NCI-H1105 treated with DMSO at 0.1 percent for 48 hours (cell line): ENCODE measurements at regions not wholly inside any gene's neighbourhood (a gene's known extent, or its start where the extent isn't known, plus 50 kb on each side); places are given as distances from the start of the nearest gene placed in this dataset.

ENCODE experiments used
- DNase-seq: peaks from one replicate; lab custom pipeline; 2025; lab: John Stamatoyannopoulos, UW

DNA sequence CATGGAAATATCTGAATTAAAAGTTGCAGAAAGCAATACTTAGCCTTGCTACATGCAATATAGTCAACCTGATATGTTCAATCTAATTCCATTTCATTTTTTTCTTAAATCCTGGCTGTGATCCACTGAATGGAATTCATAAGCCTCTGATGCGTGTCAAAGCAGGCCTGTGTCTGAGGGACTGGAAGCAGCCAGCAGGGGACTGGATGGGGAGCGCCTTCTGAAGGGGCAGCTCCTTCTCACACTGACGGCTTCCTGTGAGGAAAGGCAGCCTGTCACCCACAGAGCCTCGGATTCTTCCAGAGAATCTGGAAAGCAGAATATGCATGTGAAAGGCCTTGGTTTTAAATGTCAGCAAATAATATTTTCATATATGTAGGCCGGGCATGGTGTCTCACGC is 73.5 kb downstream of the KCNF1 start:
- DNase-seq, result no peak

DNA sequence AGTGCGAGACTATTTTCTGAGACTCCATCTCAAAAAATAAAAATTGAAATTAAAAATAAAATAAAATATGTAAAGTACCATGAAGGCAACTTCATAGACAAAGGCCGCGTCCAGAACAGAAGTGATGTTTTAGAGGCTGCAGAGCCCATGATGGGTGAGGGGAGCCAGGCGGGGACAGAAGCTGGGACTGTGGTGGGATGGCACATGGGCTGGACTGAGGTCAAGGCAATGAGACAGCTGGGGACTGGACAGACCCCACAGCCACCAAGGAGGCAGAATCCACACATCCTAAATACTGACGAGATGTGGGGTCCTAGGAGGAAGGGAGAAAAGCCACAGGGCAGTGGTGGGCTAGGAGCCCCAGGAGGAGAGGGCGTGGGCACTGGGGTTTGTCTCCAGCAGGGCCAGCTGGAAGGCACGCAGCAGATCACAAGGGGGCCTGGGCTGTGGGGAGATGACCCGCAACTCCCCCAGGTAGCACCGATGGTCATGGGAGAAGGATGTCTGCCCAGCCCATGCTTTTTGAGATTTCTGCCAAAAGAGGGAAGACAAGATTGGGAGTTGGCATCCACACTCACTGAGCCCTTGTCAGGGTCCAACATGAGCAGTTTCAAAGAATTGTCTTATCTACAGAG is 74.3 kb downstream of the KCNF1 start:
- no peak for DNase-seq

DNA sequence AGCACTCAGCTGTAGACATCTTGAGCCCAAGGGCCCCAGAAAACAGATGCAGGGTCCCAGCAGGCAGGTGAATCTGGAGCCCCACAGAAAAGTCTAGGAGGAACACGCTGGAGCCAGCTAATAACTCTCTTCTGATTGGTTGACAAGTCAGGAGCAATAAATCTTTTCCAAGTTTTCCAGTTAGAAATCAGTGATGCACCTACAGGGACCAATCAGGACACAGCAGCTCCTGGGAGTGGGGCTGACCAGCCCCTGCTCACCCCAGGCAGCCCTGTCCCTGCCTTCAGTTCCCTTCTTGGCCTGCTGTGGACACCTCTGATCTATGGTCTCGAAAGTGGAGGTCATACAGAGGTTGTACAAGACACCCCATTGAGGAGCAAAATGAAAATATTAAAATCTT is 75.7 kb downstream of the KCNF1 start:
- DNase-seq, result no peak

DNA sequence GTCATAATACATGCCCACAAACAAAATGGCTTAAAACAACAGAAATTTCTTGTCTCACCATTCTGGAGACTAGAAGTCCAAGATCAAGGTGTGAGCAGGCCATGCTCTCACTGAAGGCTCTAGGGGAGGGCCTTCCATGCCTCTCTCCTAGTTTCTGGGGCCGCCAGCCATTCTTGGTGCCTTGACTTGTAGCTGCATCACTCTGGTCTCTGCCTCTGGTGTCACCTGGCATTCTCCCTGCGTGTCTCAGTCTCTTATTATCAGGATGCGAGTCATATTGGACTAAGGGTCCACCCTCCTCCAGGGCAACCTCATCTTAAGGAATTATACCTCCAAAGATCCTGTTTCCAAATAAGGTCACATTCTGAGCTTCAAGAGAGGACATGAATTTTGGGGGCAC is 76.1 kb downstream of the KCNF1 start:
- no peak for DNase-seq

DNA sequence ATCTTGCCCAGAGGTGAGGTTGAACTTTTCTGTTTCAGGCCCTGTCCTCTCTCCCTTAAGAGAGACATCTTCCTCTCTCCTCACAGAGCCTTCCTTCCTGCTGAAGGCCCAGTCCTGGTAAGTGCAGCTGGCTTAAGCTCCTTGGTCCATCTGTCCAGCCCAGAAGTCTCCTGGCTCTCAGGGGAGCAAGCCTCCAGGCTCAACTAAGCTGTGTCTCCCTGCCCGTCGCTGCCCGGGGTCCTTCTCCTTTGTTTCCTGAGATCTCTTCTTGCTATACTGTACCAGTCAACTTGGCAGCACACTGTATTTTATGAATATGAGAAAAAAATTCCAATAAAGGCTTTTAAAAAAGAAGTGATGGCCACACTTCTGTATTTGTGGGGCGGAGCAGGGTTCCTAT is 77.4 kb downstream of the KCNF1 start:
- no peak for DNase-seq

DNA sequence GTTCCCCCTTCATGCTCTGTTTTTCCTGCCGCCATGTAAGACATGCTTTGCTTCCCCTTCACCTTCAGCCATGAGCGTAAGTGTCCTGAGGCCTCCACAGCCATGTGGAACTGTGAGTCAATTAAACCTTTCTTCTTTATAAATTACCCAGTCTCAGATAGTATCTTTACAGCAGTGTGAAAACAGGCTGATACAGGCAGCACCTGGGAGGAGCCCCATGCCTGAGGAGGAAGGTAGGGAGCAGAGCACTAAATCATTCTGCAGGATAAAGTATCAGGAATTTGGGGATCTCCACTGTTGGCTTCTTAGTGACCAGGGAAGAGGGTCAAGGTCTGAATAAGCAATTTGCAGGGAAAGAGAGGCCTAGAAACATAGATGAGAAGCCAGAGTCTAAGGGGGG is 78.0 kb downstream of the KCNF1 start:
- no peak for DNase-seq

DNA sequence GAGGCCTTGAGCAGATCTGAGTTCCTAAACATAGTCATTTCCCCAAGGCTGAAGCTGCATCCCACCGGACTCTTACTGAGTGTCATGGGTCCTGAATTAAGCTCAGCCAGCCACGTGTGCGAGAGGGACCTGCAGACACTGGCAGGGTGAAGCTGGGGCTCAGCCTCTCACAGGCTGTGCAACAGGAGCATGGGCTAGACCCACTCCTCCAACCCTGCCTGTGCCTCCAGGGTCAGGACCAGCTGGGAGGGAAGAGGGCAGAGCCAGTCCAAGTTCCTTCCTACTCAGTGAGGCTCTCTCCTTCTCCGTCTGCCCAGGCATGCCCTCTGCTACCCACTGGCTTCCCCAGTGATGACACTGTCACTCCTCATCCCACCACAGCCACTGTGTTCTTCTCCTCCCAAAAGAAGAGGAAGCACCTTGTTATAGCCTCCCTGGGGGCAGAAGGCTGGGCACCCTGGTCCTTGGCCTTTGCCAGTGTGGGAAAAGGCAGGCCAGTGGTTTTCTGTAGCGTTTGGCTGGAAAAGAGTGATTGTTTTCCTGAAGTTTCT is 78.9 kb downstream of the KCNF1 start:
- no peak for DNase-seq

DNA sequence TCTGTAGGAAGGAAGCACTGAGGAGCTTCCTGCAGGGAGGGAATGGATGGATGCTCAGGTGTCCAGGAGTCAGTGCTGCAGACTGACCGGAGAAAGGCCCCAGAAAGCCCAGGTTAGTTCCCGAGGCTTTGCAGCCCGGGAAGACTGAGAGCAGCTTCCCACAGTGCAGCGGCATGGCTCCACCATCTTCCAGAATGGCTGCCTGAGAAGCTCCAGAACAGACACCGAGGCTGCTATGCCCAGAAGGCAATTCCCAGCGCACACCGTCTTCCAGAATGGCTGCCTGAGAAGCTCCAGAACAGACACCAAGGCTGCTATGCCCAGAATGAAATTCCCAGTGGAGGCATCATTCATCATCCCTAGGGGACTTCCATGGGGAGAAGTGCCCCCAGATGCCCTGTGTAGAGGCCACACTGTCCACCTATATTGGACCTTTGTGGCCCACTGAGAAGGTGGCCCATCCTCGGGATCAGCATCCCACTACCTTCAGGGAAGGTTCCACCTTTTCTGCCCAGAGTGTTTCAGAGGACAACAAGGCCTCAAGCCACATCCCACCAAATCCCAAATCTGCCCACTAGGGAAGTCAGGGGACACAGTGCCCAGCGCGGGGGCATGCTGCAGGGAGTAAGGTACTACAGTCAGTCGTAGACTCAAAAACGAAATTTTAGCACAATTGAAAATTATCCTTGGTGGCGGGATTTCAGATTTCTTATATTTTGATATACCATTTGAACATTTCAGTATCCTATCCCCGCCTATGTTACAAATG is 80.5 kb downstream of the KCNF1 start:
- no peak for DNase-seq

DNA sequence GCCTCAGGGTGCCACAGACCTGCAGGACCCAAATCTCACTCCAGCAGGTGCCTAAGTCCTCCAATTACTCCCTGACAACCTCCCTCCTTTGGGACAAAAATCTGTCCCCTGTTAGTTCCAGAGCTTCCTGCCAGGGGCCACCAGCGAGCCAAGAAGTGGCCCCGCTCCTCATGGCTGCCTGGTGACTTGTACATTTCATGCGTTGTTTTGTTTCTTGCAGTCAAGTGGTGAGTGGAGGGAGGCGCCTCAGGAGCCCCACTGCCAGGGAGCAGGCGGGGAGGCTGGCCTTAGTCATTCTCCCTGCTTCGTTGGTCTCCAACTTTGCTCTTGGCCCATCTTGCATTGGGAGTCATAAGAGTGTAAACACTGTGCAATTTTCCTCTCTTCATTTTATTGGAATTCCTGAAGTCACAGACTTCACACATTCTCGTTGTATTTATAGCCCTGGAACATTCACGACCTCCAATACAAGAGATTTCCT is 81.3 kb downstream of the KCNF1 start:
- no peak for DNase-seq

DNA sequence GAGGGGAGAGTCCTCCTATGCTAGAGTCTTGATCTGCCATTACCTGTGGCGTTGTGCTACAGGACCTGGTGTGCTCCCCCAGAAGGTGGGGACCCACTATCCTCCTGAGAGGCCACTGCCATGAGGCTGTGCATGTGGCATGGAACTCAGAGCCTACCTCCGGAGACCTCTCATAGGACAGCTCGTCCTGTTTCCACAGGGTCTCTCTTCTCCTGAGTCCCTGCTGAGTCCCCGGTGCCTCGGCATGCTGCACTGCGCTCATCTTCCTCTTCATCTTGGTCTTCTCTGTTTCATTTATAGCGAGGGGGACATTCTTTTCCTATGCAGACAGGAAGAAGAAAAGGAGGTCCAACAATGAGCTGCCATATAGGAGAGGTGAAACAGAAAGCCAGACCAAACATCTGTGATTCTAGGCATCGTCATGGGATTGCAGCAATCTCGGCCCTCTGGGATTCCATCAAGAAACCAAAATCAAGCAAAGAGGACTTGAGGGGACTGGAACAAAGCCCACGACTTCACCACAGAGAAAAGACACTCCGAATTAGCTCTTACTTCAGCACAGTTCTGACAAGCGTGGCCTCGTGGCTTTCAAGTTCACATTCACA is 83.7 kb downstream of the KCNF1 start:
- no peak for DNase-seq

DNA sequence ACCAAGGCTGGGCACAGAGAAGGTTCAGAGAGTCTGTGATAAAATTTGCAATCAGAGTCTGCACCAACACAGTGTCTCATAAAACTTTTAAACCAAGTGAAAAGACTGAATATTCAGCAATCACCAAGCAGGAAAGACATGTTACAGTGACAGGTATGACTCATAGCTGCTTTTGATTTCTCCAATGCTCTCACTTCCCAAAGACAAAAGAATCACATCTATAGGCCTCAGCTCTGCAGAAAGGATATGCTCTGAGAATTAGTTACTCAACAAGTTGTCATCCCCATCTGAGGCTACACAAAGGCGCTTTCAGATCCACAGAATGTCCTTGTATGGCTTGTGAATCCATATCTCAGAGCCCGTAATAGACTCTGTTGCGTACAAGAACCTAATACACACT is 92.5 kb downstream of the KCNF1 start:
- no peak for DNase-seq

DNA sequence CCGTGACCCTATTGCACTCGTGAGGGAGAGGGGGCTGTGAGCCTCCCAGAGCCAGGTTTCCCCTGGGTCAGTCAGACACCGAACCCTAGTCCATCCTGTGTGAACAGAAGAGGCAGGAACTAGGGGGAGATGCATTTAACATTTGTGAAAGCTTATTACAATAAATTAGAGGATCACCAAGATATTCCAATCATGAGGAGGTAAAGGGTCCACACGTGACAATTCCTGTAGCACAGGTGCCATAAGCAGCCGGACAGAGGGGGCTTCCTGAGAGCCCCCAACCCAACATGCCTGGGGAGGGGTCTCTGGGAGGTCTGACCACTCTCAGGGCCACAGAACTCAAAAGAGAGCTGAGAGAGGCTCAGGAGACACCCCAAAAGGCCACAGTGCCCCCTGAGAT is 93.3 kb downstream of the KCNF1 start:
- DNase-seq, result no peak

DNA sequence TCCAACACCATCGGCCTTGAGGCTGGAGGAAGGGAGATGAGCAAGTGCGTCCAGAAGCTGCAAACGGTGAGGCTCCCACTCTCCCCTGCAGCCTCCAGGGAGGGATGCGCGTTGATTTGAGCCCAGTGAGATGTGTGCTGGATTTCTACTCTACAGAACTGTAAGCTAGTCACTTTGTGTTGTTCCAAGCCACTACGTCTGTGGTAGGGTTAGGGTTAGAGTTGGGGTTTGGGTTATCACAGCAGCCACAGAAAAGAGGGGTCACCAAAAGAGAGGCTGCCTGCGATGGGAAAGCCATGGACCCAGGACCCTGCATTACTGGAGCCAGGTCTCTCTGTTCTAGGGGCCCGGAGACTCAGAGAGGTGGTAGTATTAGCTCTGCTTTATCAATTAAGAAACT is 94.5 kb downstream of the KCNF1 start:
- DNase-seq, result no peak

DNA sequence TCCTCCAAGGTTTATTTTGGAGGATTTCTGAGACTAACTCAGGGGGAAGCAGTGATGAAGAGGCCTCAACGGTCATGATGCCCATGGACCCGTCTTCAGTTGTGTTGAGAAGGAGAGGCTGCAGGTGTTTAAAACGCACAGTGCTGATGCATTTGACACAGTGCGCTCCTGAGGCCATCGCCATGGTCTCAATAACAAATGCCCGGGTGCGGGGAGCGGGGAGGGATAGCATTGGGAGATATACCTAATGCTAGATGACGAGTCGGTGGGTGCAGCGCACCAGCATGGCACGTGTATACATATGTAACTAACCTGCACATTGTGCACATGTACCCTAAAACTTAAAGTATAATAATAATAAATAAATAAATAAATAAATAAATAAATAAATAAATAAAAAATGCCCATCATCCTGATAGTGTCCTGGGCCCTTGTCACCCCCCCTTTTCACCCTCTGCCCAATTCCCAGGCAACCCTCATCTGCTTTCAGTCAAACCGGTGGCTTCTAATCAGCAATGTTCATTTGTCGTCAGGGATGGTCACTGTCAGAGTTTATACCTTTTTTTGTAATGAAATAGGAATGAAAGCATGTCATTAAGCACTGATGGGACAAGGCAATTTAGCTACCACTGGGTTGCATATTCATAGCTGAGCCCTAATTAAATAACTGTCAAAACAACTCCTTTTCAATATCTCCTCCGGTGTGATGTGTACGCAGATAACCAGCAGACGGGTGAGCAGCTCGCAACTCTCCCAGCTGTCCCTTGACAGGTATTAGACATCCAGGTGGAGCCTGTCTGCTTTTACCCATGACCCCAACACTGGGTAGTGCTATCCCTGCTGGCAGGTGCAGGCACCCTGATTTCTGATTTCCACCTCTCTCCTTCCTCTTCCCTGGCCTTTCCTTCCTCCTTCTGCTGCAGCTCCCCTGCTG is 95.9 kb downstream of the KCNF1 start:
- DNase-seq, result no peak

DNA sequence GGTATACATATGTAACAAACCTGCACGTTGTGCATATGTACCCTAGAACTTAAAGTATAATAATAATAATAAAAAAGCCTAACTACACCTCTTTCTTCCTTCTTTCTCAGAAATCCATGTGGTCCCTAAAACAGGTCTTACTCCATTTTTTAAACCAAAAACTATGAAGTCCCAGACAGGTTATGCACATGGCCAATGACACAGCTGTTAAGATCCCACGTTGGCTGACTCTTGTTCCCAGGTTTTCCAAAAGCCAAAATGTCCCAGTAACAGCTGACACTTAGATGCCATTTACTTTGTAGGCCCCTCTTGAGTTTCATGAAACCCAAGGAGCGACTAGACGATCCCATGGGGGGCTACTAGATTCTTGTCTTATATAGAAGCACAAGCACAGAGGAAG is 97.0 kb downstream of the KCNF1 start:
- no peak for DNase-seq

DNA sequence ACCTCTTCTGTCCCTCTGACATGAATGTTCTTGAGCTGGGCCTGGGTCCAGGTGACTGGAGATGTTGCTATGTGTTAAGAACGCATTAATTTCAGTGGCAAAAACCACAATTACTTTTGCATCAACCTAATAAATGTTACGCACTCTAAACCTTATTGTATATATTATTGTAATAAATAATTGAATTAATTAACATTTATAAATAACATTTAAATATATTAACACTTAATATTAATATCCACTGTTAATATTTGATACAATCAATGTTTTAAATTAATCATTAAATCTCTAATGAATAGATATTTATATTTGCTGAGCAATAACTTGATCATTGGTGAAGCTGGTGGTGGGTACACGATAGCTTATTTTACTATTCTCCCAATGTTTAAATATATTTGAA is 97.4 kb downstream of the KCNF1 start:
- DNase-seq, result no peak

DNA sequence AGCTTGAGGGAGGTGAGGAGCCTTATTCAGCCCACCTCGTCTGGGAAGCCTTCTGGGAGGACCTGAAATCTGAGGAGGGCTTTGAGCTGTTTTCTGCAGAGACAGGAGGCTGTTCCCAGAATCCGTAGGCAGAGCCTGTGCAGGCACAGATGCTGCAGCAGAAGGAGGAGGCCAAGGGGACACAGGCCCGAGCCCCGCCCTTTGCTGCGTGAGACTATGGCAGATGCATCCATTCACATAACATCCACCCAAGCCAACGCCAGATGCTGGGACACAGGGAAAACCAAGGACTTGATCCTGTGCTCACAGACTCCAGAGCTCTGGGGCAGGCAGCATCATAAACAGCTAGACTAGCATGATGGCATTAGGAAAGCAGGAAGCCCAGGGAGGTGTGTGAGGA is 98.2 kb downstream of the KCNF1 start:
- no peak for DNase-seq

DNA sequence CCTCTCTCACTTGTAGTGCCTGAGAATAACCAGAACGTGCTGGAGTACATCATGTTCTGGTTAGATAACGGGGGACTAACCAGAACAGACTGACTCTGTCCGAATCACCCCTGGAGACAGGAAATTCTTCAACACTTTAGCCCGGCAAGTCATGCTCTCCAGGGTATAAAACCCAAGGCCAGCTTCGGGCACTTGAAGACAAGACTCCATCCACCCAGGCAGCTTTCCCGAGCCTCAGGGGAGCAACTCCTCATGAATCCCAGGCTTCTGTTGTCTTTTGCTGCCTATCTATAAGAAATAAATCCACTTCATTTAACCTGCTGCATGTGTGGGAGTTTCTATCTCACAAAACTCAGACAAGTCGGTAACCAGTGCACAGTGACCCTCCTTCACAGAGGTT is 99.6 kb downstream of the KCNF1 start:
- DNase-seq, result no peak

DNA sequence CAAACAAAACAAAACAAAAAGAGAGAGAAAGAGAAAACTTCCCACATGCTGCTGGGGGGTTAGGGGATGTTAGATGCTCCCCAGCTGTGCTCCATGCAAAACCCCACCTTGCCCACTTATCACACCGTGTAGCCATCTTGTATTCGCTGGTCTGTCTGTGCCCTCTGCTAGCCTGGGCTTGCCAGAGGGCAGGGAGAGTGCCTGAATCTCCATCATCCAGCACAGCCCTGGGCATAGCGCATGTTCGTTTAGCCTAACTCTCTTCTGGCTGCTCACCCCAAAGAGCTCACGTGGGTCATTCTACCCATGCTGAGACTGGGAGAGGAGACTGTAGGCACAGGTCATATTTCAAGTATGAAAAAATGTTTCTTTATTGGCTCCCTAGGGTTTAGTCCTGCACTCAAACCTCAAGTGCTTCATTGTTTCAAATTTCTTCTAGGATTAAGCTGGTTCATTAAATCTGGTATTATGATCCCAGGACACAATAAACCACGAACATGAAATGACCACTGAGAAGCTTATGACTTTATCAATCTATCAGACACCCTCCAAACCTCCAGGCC is 100.5 kb downstream of the KCNF1 start:
- no peak for DNase-seq

DNA sequence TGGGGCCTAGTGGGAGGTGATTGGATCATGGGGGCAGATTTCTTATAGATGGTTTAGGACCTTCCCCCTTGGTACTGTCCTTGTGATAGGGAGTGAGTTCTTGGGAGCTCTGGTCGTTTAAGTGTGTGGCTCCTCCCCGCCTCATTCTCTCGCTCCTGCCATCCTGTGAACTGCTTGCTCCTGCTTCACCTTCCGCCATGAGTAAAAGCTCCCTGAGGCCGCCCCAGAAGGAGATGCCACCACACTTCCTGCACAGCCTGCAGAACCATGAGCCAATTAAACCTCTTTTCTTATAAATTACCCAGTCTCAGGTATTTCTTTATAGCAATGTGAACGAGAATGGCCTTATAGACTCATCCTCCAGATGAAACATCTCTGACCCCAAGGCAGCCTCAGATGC is 101.5 kb downstream of the KCNF1 start:
- no peak for DNase-seq

DNA sequence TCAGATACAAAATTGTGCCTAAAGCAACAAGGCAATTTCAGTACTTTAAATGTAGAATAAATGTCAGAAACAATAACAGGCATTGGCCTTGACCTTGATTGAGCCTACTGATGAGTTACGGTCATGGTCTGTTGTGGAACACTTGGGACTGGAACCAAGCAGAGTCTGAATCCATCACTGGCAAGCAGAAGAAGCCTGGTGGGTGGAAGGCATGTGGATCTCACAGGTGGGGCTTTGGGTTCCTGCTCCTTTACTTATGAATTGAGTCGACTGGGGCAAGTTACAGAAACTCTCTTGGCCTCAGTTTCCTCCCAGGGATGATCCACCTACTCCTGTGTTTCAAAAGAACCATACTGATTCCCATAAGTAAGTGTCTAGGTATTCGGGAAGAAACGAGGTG is 102.3 kb downstream of the KCNF1 start:
- no peak for DNase-seq
